NCI-H2227 treated with DMSO at 0.1 percent for 48 hours (cell line): ENCODE measurements at regions not wholly inside any gene's neighbourhood (a gene's known extent, or its start where the extent isn't known, plus 50 kb on each side); places are given as distances from the start of the nearest gene placed in this dataset.
"Not testable (repeated sequence)": the region's sequence is repeated elsewhere in the genome, so short reads cannot be mapped to it uniquely, and the experiment has no call there.

Source experiments
- DNase-seq: peaks from one replicate; lab custom pipeline; 2025; lab: John Stamatoyannopoulos, UW

DNA sequence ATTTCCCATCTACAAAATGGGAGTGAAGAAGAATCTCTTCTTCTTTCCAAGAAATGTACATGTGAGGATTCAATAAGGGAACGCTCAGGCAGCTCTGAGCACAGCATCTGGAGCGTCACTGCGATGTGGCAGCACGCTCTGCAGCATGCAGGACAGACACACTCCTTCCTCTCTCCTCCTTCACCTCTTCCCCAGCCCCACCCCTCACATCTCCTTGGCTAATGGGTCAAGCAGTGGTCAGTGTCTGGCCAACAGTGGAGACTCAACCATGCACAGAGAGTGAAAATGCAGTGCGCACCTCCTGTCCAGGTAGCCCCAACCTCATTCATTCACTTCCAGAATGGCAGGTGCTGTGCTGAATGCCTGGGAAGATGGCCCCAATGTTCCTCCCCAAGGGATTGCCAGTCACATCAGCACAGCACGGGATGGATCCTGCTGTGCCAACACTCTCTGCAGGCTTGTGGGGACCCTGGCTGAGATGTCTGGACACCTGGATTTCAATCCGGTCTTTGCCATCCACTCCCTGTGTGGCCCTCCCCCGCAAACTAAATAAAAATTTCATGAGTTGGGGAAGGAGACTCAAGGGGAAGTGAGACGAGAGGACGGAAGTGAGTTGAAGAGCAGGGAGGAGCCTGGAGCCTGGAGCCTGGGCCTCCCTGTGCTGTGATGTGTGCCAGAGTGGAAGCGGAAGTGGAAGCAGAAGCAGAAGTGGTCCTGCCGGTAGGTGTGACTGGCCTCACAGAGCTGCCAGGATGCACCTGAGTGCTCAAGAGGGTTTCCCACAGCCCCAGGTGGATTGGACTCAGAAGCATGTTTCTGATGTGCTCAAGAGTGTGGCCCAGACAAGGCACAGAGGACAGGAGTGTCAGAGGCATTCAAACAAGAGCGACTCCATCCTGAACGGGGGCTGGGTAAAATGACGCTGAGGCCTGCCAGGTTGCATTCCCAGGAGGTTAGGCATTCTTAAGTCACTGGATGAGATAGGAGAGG lies 163.9 kb downstream of the SMAD6 start:
- no peak for DNase-seq

DNA sequence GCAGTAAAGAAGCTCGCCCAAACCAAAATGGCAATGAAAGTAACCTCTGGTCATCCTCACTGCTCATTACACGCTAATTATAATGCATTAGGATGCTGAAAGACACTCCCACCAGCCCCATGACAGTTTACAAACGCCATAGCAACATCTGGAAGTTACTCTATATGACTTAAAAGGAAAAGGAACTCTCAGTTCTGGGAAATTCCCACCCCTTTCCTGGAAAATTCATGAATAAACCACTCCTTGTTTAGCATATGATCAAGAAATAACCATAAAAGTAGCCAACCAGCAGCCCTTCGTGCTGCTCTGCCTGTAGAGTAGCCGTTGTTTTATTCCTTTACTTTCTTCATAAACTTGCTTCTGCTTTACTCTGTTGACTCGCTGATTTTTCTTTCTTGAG lies 164.6 kb downstream of the SMAD6 start:
- DNase-seq: no peak

DNA sequence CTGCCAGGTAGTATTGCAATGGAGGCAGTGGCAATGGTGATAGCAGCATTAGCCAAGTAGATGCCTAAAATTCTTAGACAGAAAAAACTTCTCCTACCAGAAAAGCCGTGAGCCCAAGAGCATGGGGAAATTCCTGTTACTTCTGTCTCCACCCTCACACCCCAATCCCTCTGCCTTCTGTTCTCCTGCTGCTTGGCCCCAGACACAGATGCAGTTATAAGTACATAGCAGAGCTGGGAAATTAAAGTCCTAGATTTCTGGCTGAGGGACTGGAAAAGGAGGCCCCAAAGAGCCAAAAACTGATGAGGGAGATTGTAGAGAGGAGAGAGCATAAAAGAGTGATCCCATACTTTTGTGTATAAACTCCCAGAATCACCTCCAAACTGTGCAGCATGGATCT lies 166.9 kb downstream of the SMAD6 start:
- no peak for DNase-seq

DNA sequence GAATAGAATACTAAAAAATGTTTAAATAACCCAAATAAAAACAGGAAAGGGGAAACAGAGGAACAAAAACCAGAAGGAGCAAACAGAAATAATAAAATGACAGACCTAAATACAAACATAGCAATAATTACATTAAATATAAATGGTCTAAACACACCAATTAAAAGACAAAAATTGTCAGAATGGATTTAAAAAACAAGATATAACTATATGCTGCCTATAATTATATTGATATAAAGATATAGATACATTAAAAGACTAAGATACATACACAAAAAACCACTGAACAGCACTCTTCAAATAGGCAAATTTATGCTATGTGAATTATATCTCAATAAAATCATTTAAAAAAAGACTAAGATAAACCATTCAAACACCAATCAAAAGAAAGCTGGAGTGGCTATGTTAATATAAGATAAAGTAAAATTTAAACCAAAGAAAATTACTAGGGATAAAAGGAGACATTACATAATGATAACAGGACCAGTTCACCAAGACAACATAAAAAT lies 168.9 kb downstream of the SMAD6 start:
- DNase-seq: no peak

DNA sequence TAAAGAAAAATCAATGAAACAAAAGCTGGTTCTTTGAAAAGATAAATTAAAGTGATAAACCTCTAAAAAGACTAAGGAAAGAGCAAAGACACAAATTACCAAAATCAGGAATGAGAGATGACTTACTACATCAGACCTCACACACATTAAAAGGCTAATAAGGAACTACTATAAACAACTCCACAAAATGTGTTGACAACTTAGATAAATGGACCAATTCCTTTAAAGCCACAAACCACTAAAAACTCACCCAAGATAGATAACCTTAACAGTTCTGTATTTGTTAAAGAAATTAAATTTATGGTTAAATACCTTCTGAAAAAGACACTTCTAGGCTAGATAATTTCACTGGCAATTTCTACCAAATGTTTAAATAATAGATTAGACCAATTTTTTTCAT lies 170.4 kb downstream of the SMAD6 start:
- no peak for DNase-seq

DNA sequence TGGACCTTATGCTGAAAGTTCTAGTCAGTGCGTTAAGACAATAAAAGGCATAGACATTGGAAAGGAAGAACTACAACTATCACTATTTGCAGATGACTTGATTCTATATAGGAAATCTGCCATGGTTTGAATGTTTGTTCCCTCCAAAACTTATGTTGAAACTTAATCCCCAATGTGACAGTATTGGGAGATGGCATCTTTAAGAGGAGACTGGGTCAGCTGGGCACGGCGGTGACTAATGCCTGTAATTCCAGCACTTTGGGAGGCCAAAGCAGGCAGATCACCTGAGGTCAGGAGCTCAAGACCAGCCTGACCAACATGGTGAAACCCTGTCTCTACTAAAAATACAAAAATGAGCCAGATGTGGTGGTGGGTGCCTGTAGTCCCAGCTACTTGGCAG lies 171.3 kb downstream of the SMAD6 start:
- DNase-seq: not testable (repeated sequence)

DNA sequence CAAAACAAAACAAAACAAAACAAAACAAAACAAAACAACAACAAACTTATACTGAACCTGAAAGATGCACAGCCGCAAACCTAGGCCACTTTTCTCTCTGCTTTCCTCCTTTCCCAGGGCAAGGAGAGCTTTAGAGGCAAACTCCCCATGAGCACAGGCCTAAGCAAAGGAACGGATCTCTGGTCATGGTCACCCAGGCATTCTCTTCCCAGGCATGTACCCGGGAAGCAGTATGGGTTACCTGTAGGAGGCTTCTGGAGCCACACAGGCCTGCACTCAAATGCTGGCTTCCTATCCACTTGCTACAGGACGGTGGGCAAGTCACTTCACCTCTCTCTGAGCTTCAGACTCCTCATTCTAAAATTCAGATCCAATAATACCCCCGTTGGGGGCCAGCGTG lies 171.8 kb downstream of the SMAD6 start:
- no peak for DNase-seq

DNA sequence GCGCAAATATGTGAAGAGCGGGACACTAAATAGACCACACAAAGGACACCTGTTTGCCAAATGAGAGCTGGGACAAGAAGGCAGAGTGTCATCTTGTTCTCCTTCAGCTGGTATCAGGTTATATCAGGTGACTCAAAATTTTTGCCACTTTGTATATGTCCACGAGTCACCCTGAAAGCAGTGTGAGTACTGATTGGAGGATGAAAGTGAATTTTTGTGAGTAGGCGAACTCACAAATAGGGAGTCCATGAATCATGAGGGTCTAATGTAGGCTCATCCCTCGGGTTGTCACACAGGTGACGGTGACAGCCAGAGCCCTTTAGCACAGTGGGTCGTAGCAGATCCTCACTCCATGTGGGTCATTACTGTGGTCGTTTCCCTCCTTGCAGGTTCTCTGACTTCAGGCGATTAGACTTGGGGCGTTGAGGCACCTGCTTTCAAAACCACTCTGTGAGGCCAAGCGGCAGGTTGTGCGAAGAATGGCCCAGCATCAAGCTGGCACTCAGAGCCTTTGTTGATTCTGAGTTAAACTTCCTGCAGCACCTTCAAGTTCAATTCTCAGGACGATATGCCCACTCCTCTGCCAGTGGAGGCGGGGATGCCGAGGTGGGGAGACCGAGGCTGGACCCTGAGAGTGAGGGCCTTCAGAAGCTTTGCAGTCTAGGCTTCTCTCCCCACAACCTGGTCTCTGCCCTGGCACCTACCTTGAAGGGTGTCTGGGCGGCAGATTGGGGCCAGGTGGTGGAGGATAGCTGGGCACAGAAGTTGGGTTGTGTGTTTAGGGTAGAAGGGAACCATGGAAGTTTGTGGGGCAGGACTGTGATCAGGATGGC lies 173.8 kb downstream of the SMAD6 start:
- DNase-seq: no peak

DNA sequence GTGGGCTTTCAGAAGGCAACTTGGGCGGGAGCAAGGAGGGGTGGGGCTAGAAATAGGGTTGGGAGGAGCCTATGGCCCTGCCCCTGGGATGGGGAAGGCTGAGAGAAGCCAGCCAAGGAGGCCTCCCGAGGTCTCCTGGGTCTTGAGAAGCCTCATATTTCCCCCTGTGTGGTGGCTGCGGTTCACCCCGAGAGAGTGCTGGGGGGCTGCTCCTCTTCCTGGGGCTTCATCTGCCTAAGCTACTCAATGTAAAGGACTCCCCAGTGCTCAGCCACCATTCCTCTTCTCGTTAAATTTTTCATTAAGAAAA lies 174.3 kb downstream of the SMAD6 start:
- no peak for DNase-seq

DNA sequence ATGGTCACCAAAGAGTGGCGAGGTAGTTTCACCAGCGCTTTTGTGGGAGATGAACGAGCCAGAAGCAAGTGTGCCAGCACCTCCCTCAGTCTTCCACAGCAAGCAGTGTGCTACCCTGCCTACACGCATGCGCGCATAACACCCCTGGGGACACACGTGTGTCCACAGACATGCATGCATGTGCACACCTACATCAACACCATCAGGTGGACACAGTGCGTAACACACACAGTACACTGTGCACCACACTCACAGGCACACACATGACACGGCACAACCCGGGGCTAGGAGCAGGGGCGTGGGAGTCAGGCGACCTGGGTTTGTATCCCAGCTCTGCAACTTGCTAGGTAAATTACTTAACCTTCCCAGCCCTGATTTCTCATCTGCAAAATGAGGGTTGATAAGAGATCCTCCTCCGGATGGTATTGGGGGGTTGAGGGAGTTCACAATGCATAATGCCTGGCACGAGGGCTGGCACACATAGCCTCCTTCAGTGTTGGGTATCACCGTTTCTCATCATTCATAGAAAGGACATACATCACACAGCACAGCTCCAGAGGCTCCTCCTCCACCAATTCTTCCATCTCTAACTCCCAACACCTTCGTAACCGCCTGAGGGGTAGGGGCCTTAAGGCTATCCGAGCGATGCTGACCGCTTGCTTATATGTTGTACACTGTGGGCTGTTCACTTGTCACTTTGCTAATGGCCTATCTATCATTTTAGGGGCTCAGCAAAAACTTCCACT lies 174.9 kb downstream of the SMAD6 start:
- no peak for DNase-seq

DNA sequence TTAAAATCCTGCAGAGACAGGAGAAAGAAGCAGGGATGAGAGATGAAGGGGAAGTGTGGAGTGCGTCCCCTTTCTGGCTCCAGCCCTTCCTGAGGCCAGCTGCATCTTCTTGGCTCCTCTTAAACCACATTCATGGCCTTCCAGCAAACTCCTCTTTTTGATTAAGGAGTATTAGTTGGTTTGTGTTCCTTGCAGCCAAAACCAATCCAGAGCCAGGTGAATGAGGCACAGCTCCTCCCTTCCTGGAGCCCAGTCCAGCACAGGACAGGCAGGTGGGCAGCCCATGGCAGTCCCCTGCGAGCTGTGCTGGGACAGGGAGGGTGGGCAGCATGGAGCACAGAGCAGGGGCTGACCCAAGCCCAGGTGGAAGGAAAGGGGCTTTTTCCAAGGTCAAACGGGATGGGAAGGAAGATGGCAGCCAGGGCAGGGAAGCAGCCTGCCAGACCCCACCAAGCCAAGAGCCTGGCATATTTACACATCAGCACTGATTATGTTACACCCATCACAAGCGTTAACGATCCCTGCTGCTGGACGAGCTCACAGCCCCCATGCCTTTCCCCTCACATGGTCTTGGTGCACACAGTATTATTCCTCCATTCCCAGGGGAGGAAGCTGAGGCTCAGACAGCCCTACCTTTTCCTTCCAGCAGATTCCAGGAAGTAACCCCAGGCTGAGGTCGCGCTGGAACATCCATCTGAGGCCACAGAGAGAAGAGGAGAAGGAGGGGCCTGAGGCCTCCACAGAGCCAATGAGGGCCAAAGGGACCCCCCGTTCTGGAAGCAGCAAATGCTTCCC lies 175.6 kb downstream of the SMAD6 start:
- DNase-seq: no peak

DNA sequence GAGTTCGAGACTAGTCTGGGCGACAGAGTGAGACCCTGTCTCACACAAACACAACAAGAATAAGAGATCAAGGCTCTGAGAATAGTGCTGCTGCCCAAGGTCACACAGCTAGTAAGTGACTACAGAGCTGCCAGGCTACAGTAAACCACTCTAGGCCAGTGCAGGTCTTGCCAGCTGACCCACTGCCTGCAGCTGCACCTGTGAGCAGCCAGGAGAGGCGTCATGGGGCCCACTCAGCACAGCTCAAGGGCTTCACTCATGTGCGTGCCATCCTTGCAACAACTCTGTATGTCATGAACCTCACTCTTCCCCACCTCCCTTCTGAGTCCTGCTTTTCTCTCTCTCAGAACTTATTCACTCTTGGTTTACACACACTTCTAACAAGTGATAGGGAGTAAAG lies 176.7 kb downstream of the SMAD6 start:
- DNase-seq: no peak

DNA sequence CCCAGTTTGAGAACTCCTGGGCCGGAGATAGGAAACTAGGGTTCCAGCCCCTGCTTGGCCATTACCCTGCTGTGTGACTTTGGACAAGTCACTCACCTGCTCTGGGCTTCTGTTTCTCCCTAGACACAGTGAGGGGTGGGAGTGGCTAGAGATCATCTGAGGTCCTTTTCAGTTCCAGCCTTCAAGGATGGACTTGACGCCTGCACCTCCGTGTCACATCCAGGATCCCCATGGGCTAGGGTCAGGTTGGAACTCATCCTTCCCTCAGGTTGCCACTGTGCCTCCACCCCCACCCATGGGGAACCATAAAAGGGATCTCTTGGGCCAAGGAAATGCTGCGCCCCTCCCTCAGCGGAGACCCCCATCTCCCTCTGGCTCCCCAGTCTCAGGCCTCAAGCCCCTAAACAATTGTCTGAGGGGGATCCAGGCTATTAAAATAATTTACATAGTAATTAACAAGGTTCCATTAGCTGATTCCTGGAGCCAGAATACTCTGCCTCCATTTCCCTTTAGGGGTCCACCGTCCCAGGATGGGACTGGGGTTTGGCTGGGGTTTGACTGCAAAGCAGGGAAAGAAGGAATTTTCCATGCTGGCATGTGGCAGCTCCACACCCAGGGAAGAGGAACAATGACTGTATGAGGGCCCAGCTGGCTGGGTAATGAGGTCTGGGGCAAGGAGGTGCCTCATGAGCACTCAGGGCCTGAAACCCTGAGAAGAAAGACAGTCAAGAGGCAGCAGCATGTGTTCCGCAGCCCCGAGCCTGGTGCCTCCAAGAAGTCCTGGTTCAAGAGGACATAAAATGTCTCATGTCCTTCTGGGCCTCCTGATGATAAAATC lies 177.7 kb downstream of the SMAD6 start:
- no peak for DNase-seq

DNA sequence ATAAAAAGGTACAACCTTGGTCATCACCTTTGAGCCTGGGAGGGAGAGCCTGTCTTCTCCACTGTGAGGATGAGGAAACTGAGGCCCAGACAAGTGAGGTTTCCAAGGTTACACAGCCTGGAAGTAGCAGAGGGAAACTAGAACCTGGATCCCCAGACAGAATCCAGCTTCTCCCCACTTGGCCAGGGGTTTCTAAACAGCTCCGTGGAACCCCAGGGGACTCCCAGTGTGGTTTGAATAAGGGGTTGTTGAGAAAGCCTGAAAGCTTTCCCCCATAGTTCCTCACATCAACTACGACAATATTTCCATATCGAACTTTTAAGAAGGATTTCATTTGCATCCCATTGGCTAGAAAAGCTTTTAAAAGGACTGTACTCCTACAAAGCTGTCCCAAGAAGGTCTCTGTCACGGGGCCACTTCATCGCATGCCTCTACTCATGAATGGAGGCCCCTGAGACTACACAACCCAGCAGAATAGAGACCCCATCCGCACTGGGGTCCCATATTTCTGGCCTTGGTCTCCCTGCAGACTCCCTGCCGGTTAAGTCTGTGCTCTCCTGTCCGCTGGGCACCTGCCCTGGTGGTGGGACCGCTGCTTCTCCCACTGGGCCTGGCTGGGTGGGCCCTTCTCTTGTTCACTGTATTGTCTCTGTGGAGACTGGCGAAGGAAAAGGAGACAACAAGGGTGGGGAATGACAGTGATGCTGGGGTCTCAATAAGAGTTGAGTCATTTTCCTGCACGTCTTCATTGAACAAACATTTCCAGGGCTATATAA lies 178.5 kb downstream of the SMAD6 start:
- no peak for DNase-seq

DNA sequence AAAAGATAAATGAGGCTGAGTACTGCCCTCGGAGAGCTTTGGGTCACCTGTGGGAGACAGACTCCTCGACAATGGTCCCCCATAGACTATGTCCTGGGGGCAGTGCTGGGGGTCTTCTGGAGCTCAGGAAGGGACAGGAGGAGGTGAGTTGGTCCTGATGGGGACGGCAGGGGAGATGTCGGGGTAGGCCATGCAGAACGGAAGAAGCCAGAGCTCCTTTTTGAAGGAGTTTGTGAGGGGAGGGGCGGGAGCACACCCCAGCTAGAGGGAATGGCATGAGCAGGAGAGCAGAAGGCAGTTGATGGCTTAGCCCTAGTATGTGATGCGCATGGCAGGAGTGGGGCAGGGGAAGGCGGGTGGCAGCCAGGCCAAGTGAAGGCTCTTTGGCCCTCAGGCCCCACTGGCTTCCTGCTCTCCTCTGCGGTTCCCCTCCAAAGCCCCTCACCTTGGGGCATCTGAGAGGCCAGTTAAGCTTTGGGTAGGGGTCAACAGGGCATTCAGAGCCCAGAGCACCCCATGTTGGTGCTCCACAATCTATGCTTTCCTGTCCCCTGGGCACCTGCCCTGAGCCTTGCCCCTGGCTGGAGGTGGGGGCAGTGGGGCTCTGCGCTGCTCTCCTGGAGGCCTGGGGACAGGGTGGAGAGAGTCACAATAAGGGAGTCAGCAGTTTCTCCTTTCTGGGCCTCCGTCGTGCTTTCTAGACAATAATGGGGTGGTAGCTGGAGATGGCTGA lies 179.3 kb downstream of the SMAD6 start:
- no peak for DNase-seq

DNA sequence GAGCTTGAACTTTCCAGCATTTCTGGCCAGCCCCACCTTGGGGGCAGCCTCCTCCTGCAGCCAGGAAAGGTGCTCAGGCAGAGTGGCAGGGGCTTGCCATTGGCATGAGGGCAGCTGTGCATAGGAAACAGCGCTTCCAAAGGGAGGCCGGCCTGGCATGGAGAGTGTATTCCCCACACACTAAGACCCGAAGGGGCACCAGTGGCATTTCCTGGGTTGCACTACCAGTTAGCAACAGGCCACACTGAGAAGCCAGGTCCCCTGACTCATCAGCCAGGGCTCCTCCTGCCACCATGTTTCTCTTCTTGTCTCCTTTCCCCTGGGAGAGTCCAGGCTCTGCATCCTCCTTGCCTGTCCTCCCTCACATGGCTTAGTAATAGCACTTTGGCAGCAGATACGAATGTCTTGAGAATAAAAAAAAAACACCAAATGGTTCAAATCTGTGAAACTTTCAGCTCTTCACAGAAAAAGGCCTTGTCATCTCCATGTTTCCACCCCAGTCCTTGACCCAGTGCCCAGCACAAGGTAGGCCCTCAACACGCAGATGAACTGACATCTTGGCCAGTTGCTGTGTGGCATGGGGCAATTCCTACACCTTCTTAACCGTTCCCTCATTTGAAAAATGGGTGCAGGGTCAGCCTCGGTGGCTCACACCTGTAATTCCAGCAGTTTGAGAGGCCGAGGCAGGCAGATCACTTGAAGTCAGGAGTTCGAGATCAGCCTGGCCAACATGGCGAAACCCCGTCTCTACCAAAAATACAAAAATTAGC lies 180.4 kb downstream of the SMAD6 start:
- DNase-seq: no peak

DNA sequence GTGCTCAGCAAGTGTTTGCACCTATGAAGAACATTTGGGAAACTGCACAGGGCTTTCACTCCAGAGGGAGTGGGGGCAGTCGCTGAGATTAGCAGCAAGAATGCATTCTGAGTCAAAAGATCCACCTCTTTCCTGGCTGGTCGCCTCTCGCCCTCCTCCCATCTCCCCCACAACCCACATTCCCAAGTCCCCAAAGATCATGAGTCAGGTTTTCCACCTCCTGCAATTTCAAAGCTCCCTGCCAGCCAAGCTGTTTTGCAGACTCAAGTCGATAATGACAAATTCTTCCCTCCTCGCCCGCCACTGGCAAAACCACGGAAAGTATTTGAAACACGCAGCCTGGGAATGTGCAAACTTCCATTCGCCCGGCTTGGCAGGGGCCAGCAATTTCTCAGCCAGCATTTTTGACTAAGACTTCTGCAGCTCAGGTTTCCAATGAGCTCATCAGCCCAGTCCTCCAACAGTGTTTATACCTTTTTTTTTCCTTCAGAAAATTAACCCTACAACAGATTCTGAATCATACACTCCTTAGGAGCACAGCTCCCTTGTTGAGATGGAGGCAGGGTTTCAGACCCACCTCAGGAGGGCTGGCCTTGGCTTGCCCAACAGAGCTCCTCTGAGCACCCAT lies 181.4 kb downstream of the SMAD6 start:
- DNase-seq: no peak

DNA sequence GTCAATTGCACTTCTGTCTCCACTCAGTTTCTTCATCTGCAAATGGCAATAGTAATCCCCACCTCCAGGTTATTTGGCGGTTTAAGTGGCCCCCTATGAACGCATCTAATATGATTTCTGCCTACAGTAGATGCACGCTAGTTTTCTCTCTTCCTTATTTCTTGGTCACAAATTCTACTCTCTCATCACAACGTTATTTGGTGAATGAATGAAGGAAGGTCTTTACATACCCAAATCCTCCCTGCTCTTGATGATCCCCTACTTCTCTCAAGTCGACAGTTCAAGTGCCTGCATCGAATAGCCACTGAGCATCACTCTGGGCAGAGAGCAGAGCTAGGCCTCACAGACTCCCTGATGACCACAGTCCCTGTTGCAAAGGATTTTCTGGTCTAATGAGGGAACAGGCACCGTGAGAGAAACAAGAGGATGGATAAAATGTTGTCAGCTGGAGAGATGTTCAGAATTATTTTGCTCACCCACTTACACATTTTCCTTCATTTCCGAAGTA lies 181.2 kb upstream of the SMAD3 start:
- no peak for DNase-seq
